ENCODE measurements at regions not wholly inside any gene's neighbourhood (a gene's known extent, or its start where the extent isn't known, plus 50 kb on each side); places are given as distances from the start of the nearest gene placed in this dataset.

- H3K9me3 ChIP-seq (ENCODE audit: low read length) = peaks cover 76% of the 10 kb centered on the region
- H3K4me1 ChIP-seq (ENCODE audit: insufficient read depth, low read length) = no peaks in the 10 kb centered on the region
- H3K27ac ChIP-seq (ENCODE audit: extremely low read length, insufficient read depth, low read length) = no peak overlapping the region
- H3K4me2 ChIP-seq (ENCODE audit: low read depth, low read length) = no peak overlapping the region
- no peak for ATAC-seq
- H4K20me1 ChIP-seq (ENCODE audit: insufficient read depth, low read length) = no peaks in the 10 kb centered on the region
- ChIA-PET POLR2A (no interaction called here), CTCF (ENCODE audit: low intra/inter-chr PET ratio, low total read pairs) (no interaction called here)
- TF ChIP-seq FOXP4 (CRISPR knock-in tag; IDR thresholded peaks at IDR 0.05) = no peak
- no peak for TF ChIP-seq TCF7 (IDR thresholded peaks at IDR 0.05; ENCODE audit: low read depth)
- no peak for TF ChIP-seq SP5 (CRISPR knock-in tag; IDR thresholded peaks at IDR 0.05; ENCODE audit: borderline replicate concordance, low read depth)
- no peak for TF ChIP-seq NRL (CRISPR knock-in tag; IDR thresholded peaks at IDR 0.05; ENCODE audit: borderline replicate concordance)
- TF ChIP-seq ZNF724P (CRISPR knock-in tag; IDR thresholded peaks at IDR 0.05; ENCODE audit: borderline replicate concordance) = no peak
- no peak for TF ChIP-seq THYN1 (CRISPR knock-in tag; IDR thresholded peaks at IDR 0.05; ENCODE audit: borderline replicate concordance, low read depth)
- TF ChIP-seq ZNF512B (CRISPR knock-in tag; IDR thresholded peaks at IDR 0.05; ENCODE audit: borderline replicate concordance) = no peak
- no peak for TF ChIP-seq MXI1 (IDR thresholded peaks at IDR 0.05; ENCODE audit: borderline replicate concordance, low read depth, low read length)
- TF ChIP-seq ZNF720 (CRISPR knock-in tag; IDR thresholded peaks at IDR 0.05) = no peak
- no peak for TF ChIP-seq ZNF318 (CRISPR knock-in tag; IDR thresholded peaks at IDR 0.05)
- TF ChIP-seq SP2 (CRISPR knock-in tag; IDR thresholded peaks at IDR 0.05) = no peak
- TF ChIP-seq MTF2 (CRISPR knock-in tag; IDR thresholded peaks at IDR 0.05; ENCODE audit: borderline replicate concordance) = no peak
- TF ChIP-seq GZF1 (CRISPR knock-in tag; IDR thresholded peaks at IDR 0.05) = no peak
- TF ChIP-seq ZNF3 (CRISPR knock-in tag; IDR thresholded peaks at IDR 0.05) = no peak
- 0% methylated on average over 4 of the region's 4 CpGs for WGBS (ENCODE audit: low lambda C conversion rate)
- no peak overlapping the region for H3K4me3 ChIP-seq (replicated peaks in 1 of 3; ENCODE audit: insufficient read depth in 1 of 3, low read depth in 2 of 3, low read length in 3 of 3)
- no peak for FAIRE-seq
- H3K79me2 ChIP-seq (ENCODE audit: insufficient read depth, low read length) = no peaks in the 10 kb centered on the region
- H3K27me3 ChIP-seq (ENCODE audit: control insufficient read depth in 1 of 2, insufficient read depth in 2 of 2, low read length in 2 of 2) = no peaks in the 10 kb centered on the region
- BruUV-seq (replicated peaks) = no TSS peak
- no peak overlapping the region for H3K9ac ChIP-seq (ENCODE audit: insufficient read depth, low read depth, low read length)
- no peak overlapping the region for H2AFZ ChIP-seq (ENCODE audit: low read length)
- in situ Hi-C loops (cut with HindIII; ENCODE audit: extremely low pct_ligation_motif_present, low pct_unique_long_range_greater_than_20kb) (no loop called here), intact Hi-C loops (cut with micrococcal nuclease; ENCODE audit: unreplicated experiment) (no loop called here)
- DNase-seq (ENCODE audit: low spot score) = no peak
- H3K36me3 ChIP-seq (replicated peaks in 1 of 2; ENCODE audit: control insufficient read depth in 1 of 2, insufficient read depth in 2 of 2, low read length in 2 of 2) = no peaks in the 10 kb centered on the region
Measured at GRCh38 chr1:80926531-80926930, 874.2 kb upstream of the ADGRL2 start.

Data from HepG2 (cell line).